ENCODE measurements at regions not wholly inside any gene's neighbourhood (a gene's known extent, or its start where the extent isn't known, plus 50 kb on each side); places are given as distances from the start of the nearest gene placed in this dataset.

- TF ChIP-seq CTCF (conservative IDR thresholded peaks at IDR 0.05; ENCODE audit: low read depth, low read length) (no peak), FOS (IDR thresholded peaks at IDR 0.05; ENCODE audit: low read depth, low read length) (no peak)
Observed at GRCh38 chr3:139269984-139270383, 73.8 kb upstream of the MRPS22 start.

All from IMR-90 (cell line).